PC-9 (cell line): ENCODE measurements at regions not wholly inside any gene's neighbourhood (a gene's known extent, or its start where the extent isn't known, plus 50 kb on each side); places are given as distances from the start of the nearest gene placed in this dataset.

Source experiments
- BruUV-seq: library from RNA; stranded (reverse); fragments of 400-500 nt; replicated peaks from 2 replicates; lab custom pipeline; 2021; lab: Mats Ljungman, UMichigan
- CTCF ChIA-PET: fragments of 300-600 bp; sonication (Branson Sonifier 250); formaldehyde crosslinking; loops from one replicate; lab custom pipeline; 2022; ENCODE audit warnings: antibody characterized with exemption; lab: Charles Lee
- POLR2A ChIA-PET: fragments of 300-600 bp; sonication (Branson Sonifier 250); formaldehyde crosslinking; loops from one replicate; lab custom pipeline; 2022; ENCODE audit warnings: antibody characterized with exemption; ENCODE audit not compliant: unreplicated experiment; lab: Charles Lee
- DNase-seq, 2 experiments: peaks; one replicate each; pipeline versions ENCODE4 v3.0.0 to v3.0.0-alpha.2; 2015 to 2022; ENCODE audit warnings: mixed read lengths in 1 of 2
- H2AFZ ChIP-seq: fragments of 200-600 bp; sonication (generic); 2 replicates; pipeline ENCODE4 v1.8.1; 2017; ENCODE audit warnings: antibody characterized with exemption
- H3F3A ChIP-seq: fragments of 200-600 bp; sonication (generic); 2 replicates; pipeline ENCODE4 v1.8.1; 2017; ENCODE audit warnings: antibody characterized with exemption, mild to moderate bottlenecking, low read depth; ENCODE audit not compliant: insufficient read depth
- H3K27ac ChIP-seq: fragments of 200-600 bp; sonication (generic); 2 replicates; pipeline ENCODE4 v1.6.1; 2016; ENCODE audit warnings: mixed run types
- H3K27me3 ChIP-seq: fragments of 200-600 bp; sonication (generic); 2 replicates; pipeline ENCODE4 v1.6.1; 2016; ENCODE audit warnings: low read depth, mixed run types; ENCODE audit not compliant: insufficient read depth
- H3K36me3 ChIP-seq: fragments of 200-600 bp; sonication (generic); 2 replicates; pipeline ENCODE4 v1.6.1; 2016; ENCODE audit warnings: low read depth, mixed run types
- H3K4me1 ChIP-seq: fragments of 200-600 bp; sonication (generic); replicated peaks from 2 replicates; pipeline ENCODE4 v1.6.1; 2016; ENCODE audit warnings: mixed run types; ENCODE audit not compliant: insufficient read depth
- H3K4me2 ChIP-seq: fragments of 200-600 bp; sonication (generic); 2 replicates; pipeline ENCODE4 v1.6.1; 2017; ENCODE audit warnings: mixed run types
- H3K4me3 ChIP-seq: fragments of 200-600 bp; sonication (generic); 2 replicates; pipeline ENCODE4 v1.6.1; 2016; ENCODE audit warnings: mixed run types
- H3K79me2 ChIP-seq: fragments of 200-600 bp; sonication (generic); 2 replicates; pipeline ENCODE4 v1.6.1; 2017; ENCODE audit warnings: low read depth, mixed run types
- H3K9me2 ChIP-seq: fragments of 200-600 bp; sonication (generic); 2 replicates; pipeline ENCODE4 v1.8.1; 2017; ENCODE audit warnings: mild to moderate bottlenecking; ENCODE audit not compliant: insufficient read depth
- H3K9me3 ChIP-seq: fragments of 200-600 bp; sonication (generic); 2 replicates; pipeline ENCODE4 v1.8.1; 2016; ENCODE audit warnings: low read depth; ENCODE audit not compliant: insufficient read depth
- H4K20me1 ChIP-seq: fragments of 200-600 bp; sonication (generic); 2 replicates; pipeline ENCODE4 v1.8.1; 2017; ENCODE audit not compliant: insufficient read depth
- CTCF ChIP-seq: fragments of 200-600 bp; sonication (generic); conservative IDR thresholded peaks from 2 replicates; pipeline ENCODE4 v1.6.1; 2017; ENCODE audit warnings: mixed run types, antibody characterized with exemption, mild to moderate bottlenecking, moderate library complexity
- EZH2 ChIP-seq: fragments of 200-600 bp; sonication (generic); IDR thresholded peaks from 2 replicates; pipeline ENCODE4 v1.8.0; 2017; ENCODE audit warnings: antibody characterized with exemption, low read depth
- intact Hi-C: fragments of 100-400 bp; cut with micrococcal nuclease; formaldehyde crosslinking; loops from one replicate; pipeline ENCODE4 v1.10.0; 2022; ENCODE audit not compliant: unreplicated experiment

DNA sequence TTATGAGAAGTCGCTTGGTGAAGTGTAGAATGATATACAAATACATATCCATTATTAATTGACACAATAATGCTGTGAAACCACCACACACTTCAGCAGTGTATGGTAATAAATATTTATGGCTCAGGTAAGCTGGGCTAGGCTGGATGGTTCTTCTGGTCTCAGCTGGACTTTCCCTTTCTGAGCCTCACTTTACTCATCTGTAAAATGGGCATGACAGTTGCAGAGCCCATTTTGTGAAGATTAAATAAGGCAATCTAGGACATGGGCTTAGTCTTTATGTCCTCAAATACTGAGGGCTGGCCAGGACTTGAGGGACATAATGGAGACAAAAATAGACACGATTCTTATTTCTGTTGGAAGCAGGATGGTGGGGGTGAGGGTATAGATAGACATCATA is 196.1 kb downstream of the MIAT start:
- no TSS peak for BruUV-seq
- TF ChIP-seq CTCF (no peak), EZH2 (no peak)

DNA sequence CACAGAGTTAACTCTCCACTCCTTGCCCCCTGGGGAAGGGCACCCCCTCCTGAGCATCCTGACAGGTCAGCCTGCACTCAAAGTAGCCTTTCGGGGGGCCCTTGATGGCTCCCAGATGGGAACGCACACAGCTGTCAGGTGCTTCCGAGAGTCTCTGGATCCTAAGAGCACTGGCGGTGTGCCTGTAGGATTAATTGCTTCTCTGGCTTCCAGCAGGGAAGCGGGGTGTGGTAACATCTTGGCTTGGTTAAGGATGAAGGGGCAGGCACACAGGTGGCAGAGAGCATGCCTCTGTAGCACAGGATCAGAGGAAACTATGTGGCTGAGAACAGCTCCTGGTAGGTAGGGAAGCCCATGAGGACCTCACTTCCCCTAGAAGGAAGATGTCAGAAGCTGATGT is 199.8 kb downstream of the MIAT start:
- CTCF ChIA-PET: no interaction called here
- H3F3A ChIP-seq: no peaks in the 10 kb centered on the region
- no TSS peak for BruUV-seq
- H3K27ac ChIP-seq: no peak overlapping the region
- H4K20me1 ChIP-seq: no peaks in the 10 kb centered on the region
- no peaks in the 10 kb centered on the region for H3K4me1 ChIP-seq
- H3K27me3 ChIP-seq: peaks cover 85% of the 10 kb centered on the region
- H3K36me3 ChIP-seq: no peaks in the 10 kb centered on the region
- POLR2A ChIA-PET: no interaction called here
- H3K9me3 ChIP-seq: no peaks in the 10 kb centered on the region
- H3K4me2 ChIP-seq: no peak overlapping the region
- H3K4me3 ChIP-seq: no peak overlapping the region
- no peak for DNase-seq
- TF ChIP-seq CTCF (no peak), EZH2 (no peak)
- H3K79me2 ChIP-seq: no peaks in the 10 kb centered on the region
- intact Hi-C loops: no loop called here
- H2AFZ ChIP-seq: no peak overlapping the region
- no peaks in the 10 kb centered on the region for H3K9me2 ChIP-seq

More for the DNA sequence above, 196.1 kb downstream of the MIAT start:
- Histone ChIP-seq H3K4me3 (no peak overlapping the region), H3K27ac (no peak overlapping the region), H3K79me2 (no peaks in the 10 kb centered on the region), H3K4me1 (no peaks in the 10 kb centered on the region), H4K20me1 (no peaks in the 10 kb centered on the region), H3K36me3 (no peaks in the 10 kb centered on the region), H3K9me3 (no peaks in the 10 kb centered on the region), H2AFZ (no peak overlapping the region), H3K4me2 (no peak overlapping the region), H3K27me3 (peaks cover 65% of the 10 kb centered on the region), H3K9me2 (no peaks in the 10 kb centered on the region), H3F3A (no peaks in the 10 kb centered on the region)
- POLR2A ChIA-PET: no interaction called here
- intact Hi-C loops: no loop called here
- no peak for DNase-seq
- CTCF ChIA-PET: no interaction called here

- intact Hi-C loops: no loop called here
- Histone ChIP-seq H3K4me2 (no peak overlapping the region), H3F3A (no peaks in the 10 kb centered on the region), H3K27ac (no peak overlapping the region), H3K4me1 (no peaks in the 10 kb centered on the region), H3K9me3 (no peaks in the 10 kb centered on the region), H3K4me3 (no peak overlapping the region), H3K27me3 (peaks cover 57% of the 10 kb centered on the region), H3K36me3 (no peaks in the 10 kb centered on the region), H4K20me1 (no peaks in the 10 kb centered on the region), H3K9me2 (no peaks in the 10 kb centered on the region), H2AFZ (no peak overlapping the region), H3K79me2 (no peaks in the 10 kb centered on the region)
- POLR2A ChIA-PET: no interaction called here
- no peak for DNase-seq
- CTCF ChIA-PET: no interaction called here
- no TSS peak for BruUV-seq
- no peak for TF ChIP-seq EZH2
- no peak for TF ChIP-seq CTCF
Observed at GRCh38 chr22:26860301-26860700, 202.9 kb downstream of the MIAT start.
